Stimulated activated effector memory CD8-positive, alpha-beta T cell treated with anti-CD3 and anti-CD28 coated beads, Interleukin-12 subunit alpha, Interleukin-12 subunit beta, amount 100 ng/mL, for 72 hours (primary cell): ENCODE measurements at regions not wholly inside any gene's neighbourhood (a gene's known extent, or its start where the extent isn't known, plus 50 kb on each side); places are given as distances from the start of the nearest gene placed in this dataset.

Experiments
- ATAC-seq: fragments of 150-1000 bp; cut with Tn5 transposase; 2 replicates; pipeline ENCODE4 v1.10.0; 2021
- DNase-seq, 2 donors: peaks; one replicate each; pipeline ENCODE4 v3.0.0; 2021 to 2022; ENCODE audit warnings: low spot score in 2 of 2
- H3K27ac Mint-ChIP-seq: one replicate; pipeline ENCODE4 v1.8.0; 2022; ENCODE audit warnings: mild to moderate bottlenecking, mixed read lengths
- H3K36me3 Mint-ChIP-seq: one replicate; pipeline ENCODE4 v1.8.0; 2022; ENCODE audit warnings: mild to moderate bottlenecking, mixed read lengths
- H3K4me1 Mint-ChIP-seq: one replicate; pipeline ENCODE4 v1.8.0; 2022; ENCODE audit warnings: mixed read lengths
- H3K4me3 Mint-ChIP-seq: one replicate; pipeline ENCODE4 v1.8.0; 2022; ENCODE audit warnings: mild to moderate bottlenecking, mixed read lengths
- H3K9me3 Mint-ChIP-seq: one replicate; pipeline ENCODE4 v1.8.0; 2022; ENCODE audit warnings: mixed read lengths

- DNase-seq (no peak), ATAC-seq (no peak)
- H3K4me3 Mint-ChIP-seq: no peak overlapping the region
- H3K4me1 Mint-ChIP-seq: no peaks in the 10 kb centered on the region
- no peak overlapping the region for H3K27ac Mint-ChIP-seq
- H3K9me3 Mint-ChIP-seq: peaks cover 6% of the 10 kb centered on the region
- no peaks in the 10 kb centered on the region for H3K36me3 Mint-ChIP-seq
Measured at GRCh38 chr5:58037899-58038298, 422.0 kb downstream of the PLK2 start.

- Mint-ChIP-seq H3K4me3 (no peak overlapping the region), H3K27ac (no peak overlapping the region), H3K36me3 (no peaks in the 10 kb centered on the region), H3K9me3 (no peaks in the 10 kb centered on the region), H3K4me1 (no peaks in the 10 kb centered on the region)
- ATAC-seq (no peak), DNase-seq (no peak)
Measured at GRCh38 chr5:58025809-58026208, 434.1 kb downstream of the PLK2 start.

GRCh38 chr5:58024151-58024550 lies 435.7 kb downstream of the PLK2 start:
- no peak overlapping the region for H3K4me3 Mint-ChIP-seq
- no peaks in the 10 kb centered on the region for H3K36me3 Mint-ChIP-seq
- H3K9me3 Mint-ChIP-seq: no peaks in the 10 kb centered on the region
- ATAC-seq: no peak
- DNase-seq: no peak
- H3K27ac Mint-ChIP-seq: no peak overlapping the region
- no peaks in the 10 kb centered on the region for H3K4me1 Mint-ChIP-seq

- ATAC-seq: no peak
- Mint-ChIP-seq H3K9me3 (no peaks in the 10 kb centered on the region), H3K36me3 (no peaks in the 10 kb centered on the region), H3K4me1 (no peaks in the 10 kb centered on the region), H3K4me3 (no peak overlapping the region), H3K27ac (no peak overlapping the region)
- DNase-seq: no peak
Measured at GRCh38 chr5:58022055-58022454, 437.8 kb downstream of the PLK2 start.

GRCh38 chr5:58021466-58021865 lies 438.4 kb downstream of the PLK2 start:
- Mint-ChIP-seq H3K27ac (no peak overlapping the region), H3K4me1 (no peaks in the 10 kb centered on the region), H3K36me3 (no peaks in the 10 kb centered on the region), H3K9me3 (no peaks in the 10 kb centered on the region), H3K4me3 (no peak overlapping the region)
- ATAC-seq: no peak
- no peak for DNase-seq

GRCh38 chr5:58019614-58020013 lies 440.3 kb downstream of the PLK2 start:
- DNase-seq: no peak
- H3K9me3 Mint-ChIP-seq: no peaks in the 10 kb centered on the region
- no peaks in the 10 kb centered on the region for H3K4me1 Mint-ChIP-seq
- no peak overlapping the region for H3K27ac Mint-ChIP-seq
- no peak for ATAC-seq
- no peaks in the 10 kb centered on the region for H3K36me3 Mint-ChIP-seq
- H3K4me3 Mint-ChIP-seq: no peak overlapping the region

GRCh38 chr5:58018016-58018415 lies 441.9 kb downstream of the PLK2 start:
- H3K27ac Mint-ChIP-seq: no peak overlapping the region
- ATAC-seq (no peak), DNase-seq (no peak)
- H3K4me1 Mint-ChIP-seq: no peaks in the 10 kb centered on the region
- no peaks in the 10 kb centered on the region for H3K36me3 Mint-ChIP-seq
- H3K9me3 Mint-ChIP-seq: no peaks in the 10 kb centered on the region
- H3K4me3 Mint-ChIP-seq: no peak overlapping the region

GRCh38 chr5:58016877-58017276 lies 443.0 kb downstream of the PLK2 start:
- no peak for ATAC-seq
- no peak for DNase-seq
- no peaks in the 10 kb centered on the region for H3K4me1 Mint-ChIP-seq
- H3K9me3 Mint-ChIP-seq: no peaks in the 10 kb centered on the region
- no peak overlapping the region for H3K27ac Mint-ChIP-seq
- no peak overlapping the region for H3K4me3 Mint-ChIP-seq
- H3K36me3 Mint-ChIP-seq: no peaks in the 10 kb centered on the region

- DNase-seq (no peak), ATAC-seq (no peak)
- Mint-ChIP-seq H3K9me3 (no peaks in the 10 kb centered on the region), H3K27ac (no peak overlapping the region), H3K4me1 (no peaks in the 10 kb centered on the region), H3K4me3 (no peak overlapping the region), H3K36me3 (no peaks in the 10 kb centered on the region)
Measured at GRCh38 chr5:58016358-58016757, 443.5 kb downstream of the PLK2 start.

GRCh38 chr5:58015175-58015574 lies 444.7 kb downstream of the PLK2 start:
- no peaks in the 10 kb centered on the region for H3K36me3 Mint-ChIP-seq
- DNase-seq: no peak
- no peaks in the 10 kb centered on the region for H3K9me3 Mint-ChIP-seq

GRCh38 chr5:58013542-58014258 lies 446.2 kb downstream of the PLK2 start:
- ATAC-seq (no peak), DNase-seq (no peak)
- Mint-ChIP-seq H3K36me3 (no peaks in the 10 kb centered on the region), H3K4me3 (no peak overlapping the region), H3K4me1 (no peaks in the 10 kb centered on the region), H3K9me3 (no peaks in the 10 kb centered on the region), H3K27ac (no peak overlapping the region)

More at GRCh38 chr5:58015175-58015574, 444.7 kb downstream of the PLK2 start:
- ATAC-seq: no peak
- no peak overlapping the region for H3K4me3 Mint-ChIP-seq
- no peaks in the 10 kb centered on the region for H3K4me1 Mint-ChIP-seq
- H3K27ac Mint-ChIP-seq: no peak overlapping the region

- Mint-ChIP-seq H3K27ac (no peak overlapping the region), H3K4me3 (no peak overlapping the region), H3K36me3 (no peaks in the 10 kb centered on the region), H3K9me3 (no peaks in the 10 kb centered on the region), H3K4me1 (no peaks in the 10 kb centered on the region)
- DNase-seq (no peak), ATAC-seq (no peak)
Measured at GRCh38 chr5:58012801-58013315, 447.0 kb downstream of the PLK2 start.

GRCh38 chr5:58012102-58012501 lies 447.8 kb downstream of the PLK2 start:
- no peaks in the 10 kb centered on the region for H3K4me1 Mint-ChIP-seq
- DNase-seq (no peak), ATAC-seq (no peak)
- H3K36me3 Mint-ChIP-seq: no peaks in the 10 kb centered on the region
- H3K4me3 Mint-ChIP-seq: no peak overlapping the region
- no peaks in the 10 kb centered on the region for H3K9me3 Mint-ChIP-seq
- no peak overlapping the region for H3K27ac Mint-ChIP-seq

- Mint-ChIP-seq H3K27ac (no peak overlapping the region), H3K9me3 (no peaks in the 10 kb centered on the region), H3K4me1 (no peaks in the 10 kb centered on the region), H3K4me3 (no peak overlapping the region), H3K36me3 (no peaks in the 10 kb centered on the region)
- DNase-seq (no peak), ATAC-seq (no peak)
Measured at GRCh38 chr5:58011301-58011700, 448.6 kb downstream of the PLK2 start.

- no peaks in the 10 kb centered on the region for H3K4me1 Mint-ChIP-seq
- no peaks in the 10 kb centered on the region for H3K36me3 Mint-ChIP-seq
- H3K4me3 Mint-ChIP-seq: no peak overlapping the region
- no peak overlapping the region for H3K27ac Mint-ChIP-seq
- DNase-seq (no peak), ATAC-seq (no peak)
- H3K9me3 Mint-ChIP-seq: no peaks in the 10 kb centered on the region
Measured at GRCh38 chr5:58009754-58010153, 450.1 kb downstream of the PLK2 start.

GRCh38 chr5:58002323-58002722 lies 457.6 kb downstream of the PLK2 start:
- no peaks in the 10 kb centered on the region for H3K36me3 Mint-ChIP-seq
- H3K4me3 Mint-ChIP-seq: no peak overlapping the region
- H3K9me3 Mint-ChIP-seq: peaks cover 10% of the 10 kb centered on the region
- no peak for DNase-seq
- no peaks in the 10 kb centered on the region for H3K4me1 Mint-ChIP-seq
- no peak overlapping the region for H3K27ac Mint-ChIP-seq
- ATAC-seq: no peak
